GM18868 (cell line): ENCODE measurements at regions not wholly inside any gene's neighbourhood (a gene's known extent, or its start where the extent isn't known, plus 50 kb on each side); places are given as distances from the start of the nearest gene placed in this dataset.

Experiments used
- ATAC-seq: cut with Tn5 transposase; IDR thresholded peaks from one replicate; pipeline ENCODE4 v1.9.1; 2021; ENCODE audit warnings: mild to moderate bottlenecking, moderate library complexity; ENCODE audit not compliant: unreplicated experiment

- no peak for ATAC-seq
These were observed 252.7 kb upstream of the POU3F2 start for GRCh38 chr6:98581705-98582104.

- no peak for ATAC-seq
These were observed 250.9 kb upstream of the POU3F2 start for GRCh38 chr6:98583506-98583905.

- no peak for ATAC-seq
These were observed 248.2 kb upstream of the POU3F2 start for GRCh38 chr6:98586163-98586562.

GRCh38 chr6:98587555-98587954 lies 246.8 kb upstream of the POU3F2 start:
- ATAC-seq, result no peak

GRCh38 chr6:98589536-98589935 lies 244.8 kb upstream of the POU3F2 start:
- ATAC-seq, result no peak

GRCh38 chr6:98590136-98590681 lies 244.2 kb upstream of the POU3F2 start:
- ATAC-seq, result no peak

GRCh38 chr6:98590997-98591396 lies 243.4 kb upstream of the POU3F2 start:
- ATAC-seq, result no peak

- no peak for ATAC-seq
These were observed 240.7 kb upstream of the POU3F2 start for GRCh38 chr6:98593676-98594075.

- no peak for ATAC-seq
These were observed 232.7 kb upstream of the POU3F2 start for GRCh38 chr6:98601716-98602115.

GRCh38 chr6:98605705-98606104 lies 228.7 kb upstream of the POU3F2 start:
- no peak for ATAC-seq

- ATAC-seq, result no peak
These were observed 207.1 kb upstream of the POU3F2 start for GRCh38 chr6:98627129-98627775.

GRCh38 chr6:98633886-98634285 lies 200.5 kb upstream of the POU3F2 start:
- no peak for ATAC-seq

- ATAC-seq, result no peak
These were observed 199.8 kb upstream of the POU3F2 start for GRCh38 chr6:98634569-98634968.

- ATAC-seq, result no peak
These were observed 199.2 kb upstream of the POU3F2 start for GRCh38 chr6:98635191-98635590.

GRCh38 chr6:98636941-98637340 lies 197.4 kb upstream of the POU3F2 start:
- ATAC-seq, result no peak

- ATAC-seq, result no peak
These were observed 195.2 kb upstream of the POU3F2 start for GRCh38 chr6:98639089-98639635.

GRCh38 chr6:98640366-98640765 lies 194.0 kb upstream of the POU3F2 start:
- no peak for ATAC-seq

GRCh38 chr6:98641949-98642719 lies 192.2 kb upstream of the POU3F2 start:
- ATAC-seq, result no peak

- no peak for ATAC-seq
These were observed 190.3 kb upstream of the POU3F2 start for GRCh38 chr6:98644063-98644462.

- no peak for ATAC-seq
These were observed 186.0 kb upstream of the POU3F2 start for GRCh38 chr6:98648211-98648914.

GRCh38 chr6:98650941-98651340 lies 183.4 kb upstream of the POU3F2 start:
- ATAC-seq, result no peak
